ENCODE measurements at regions not wholly inside any gene's neighbourhood (a gene's known extent, or its start where the extent isn't known, plus 50 kb on each side); places are given as distances from the start of the nearest gene placed in this dataset.
"Not testable (repeated sequence)": the region's sequence is repeated elsewhere in the genome, so short reads cannot be mapped to it uniquely, and the experiment has no call there.

DNA sequence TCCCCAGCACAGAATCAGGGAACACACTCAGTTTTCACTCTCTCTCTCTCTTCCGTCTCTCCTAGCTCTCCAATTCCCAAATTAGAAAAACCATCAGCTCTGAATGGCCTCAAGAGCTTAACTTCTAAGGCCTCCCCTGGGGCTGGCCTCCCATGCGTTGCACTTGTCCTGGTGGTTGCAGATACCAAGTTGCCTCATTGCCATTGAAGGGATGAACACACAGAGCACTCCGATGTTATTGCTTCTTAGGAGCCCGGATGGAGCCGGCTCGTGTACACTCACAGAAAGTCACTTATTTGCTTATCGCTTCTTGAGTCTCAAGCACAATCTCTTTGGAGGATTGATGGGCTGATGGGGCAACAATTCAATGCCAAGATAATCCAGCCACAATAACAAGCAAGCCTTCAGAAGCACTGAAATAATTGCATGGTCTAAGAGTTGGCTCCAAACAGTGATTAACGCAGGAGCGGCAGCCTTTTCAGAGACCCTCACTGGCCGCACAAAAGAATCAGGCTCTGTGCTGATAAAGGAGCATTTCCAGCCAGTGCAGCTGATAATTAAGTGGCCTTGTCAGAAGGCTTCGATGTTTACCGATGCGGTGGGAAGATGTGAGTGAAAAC lies 175.8 kb upstream of the TMEM132C start:
- no peaks in the 10 kb centered on the region for H3K4me1 ChIP-seq (ENCODE audit: control insufficient read depth in 1 of 2, insufficient read depth in 2 of 2, low read length in 2 of 2)
- no peaks in the 10 kb centered on the region for H3K27me3 ChIP-seq (ENCODE audit: control insufficient read depth in 1 of 2, insufficient read depth in 2 of 2, low read length in 2 of 2)
- H3K9me3 ChIP-seq (ENCODE audit: control insufficient read depth in 1 of 2, low read length in 2 of 2) = no peaks in the 10 kb centered on the region
- H3K36me3 ChIP-seq (ENCODE audit: control insufficient read depth in 1 of 2, insufficient read depth in 2 of 2, low read length in 2 of 2) = no peaks in the 10 kb centered on the region
- H3K9ac ChIP-seq (ENCODE audit: low read depth in 1 of 2, low read length in 2 of 2) = no peak overlapping the region
- no peak overlapping the region for H3K27ac ChIP-seq (ENCODE audit: low read depth, low read length)
- H3K4me3 ChIP-seq (ENCODE audit: low read depth in 1 of 2, low read length in 2 of 2) = no peak overlapping the region

- H3K4me1 ChIP-seq (ENCODE audit: control insufficient read depth in 1 of 2, insufficient read depth in 2 of 2, low read length in 2 of 2) = no peaks in the 10 kb centered on the region
- H3K36me3 ChIP-seq (ENCODE audit: control insufficient read depth in 1 of 2, insufficient read depth in 2 of 2, low read length in 2 of 2) = no peaks in the 10 kb centered on the region
- no peaks in the 10 kb centered on the region for H3K27me3 ChIP-seq (ENCODE audit: control insufficient read depth in 1 of 2, insufficient read depth in 2 of 2, low read length in 2 of 2)
- H3K27ac ChIP-seq (ENCODE audit: low read depth, low read length) = no peak overlapping the region
- H3K4me3 ChIP-seq (ENCODE audit: low read depth in 1 of 2, low read length in 2 of 2) = no peak overlapping the region
- H3K9ac ChIP-seq (ENCODE audit: low read depth in 1 of 2, low read length in 2 of 2) = no peak overlapping the region
- H3K9me3 ChIP-seq (ENCODE audit: control insufficient read depth in 1 of 2, low read length in 2 of 2) = no peaks in the 10 kb centered on the region
Measured at GRCh38 chr12:128091951-128092382, 175.0 kb upstream of the TMEM132C start.

GRCh38 chr12:128098730-128099129 lies 168.2 kb upstream of the TMEM132C start:
- no peaks in the 10 kb centered on the region for H3K27me3 ChIP-seq (ENCODE audit: control insufficient read depth in 1 of 2, insufficient read depth in 2 of 2, low read length in 2 of 2)
- H3K4me1 ChIP-seq (ENCODE audit: control insufficient read depth in 1 of 2, insufficient read depth in 2 of 2, low read length in 2 of 2) = no peaks in the 10 kb centered on the region
- H3K27ac ChIP-seq (ENCODE audit: low read depth, low read length) = no peak overlapping the region
- peaks cover 6 to 8% of the 10 kb centered on the region in 2 donors for H3K9me3 ChIP-seq (ENCODE audit: control insufficient read depth in 1 of 2, low read length in 2 of 2)
- no peak overlapping the region for H3K4me3 ChIP-seq (ENCODE audit: low read depth in 1 of 2, low read length in 2 of 2)
- H3K9ac ChIP-seq (ENCODE audit: low read depth in 1 of 2, low read length in 2 of 2) = no peak overlapping the region
- no peaks in the 10 kb centered on the region for H3K36me3 ChIP-seq (ENCODE audit: control insufficient read depth in 1 of 2, insufficient read depth in 2 of 2, low read length in 2 of 2)

DNA sequence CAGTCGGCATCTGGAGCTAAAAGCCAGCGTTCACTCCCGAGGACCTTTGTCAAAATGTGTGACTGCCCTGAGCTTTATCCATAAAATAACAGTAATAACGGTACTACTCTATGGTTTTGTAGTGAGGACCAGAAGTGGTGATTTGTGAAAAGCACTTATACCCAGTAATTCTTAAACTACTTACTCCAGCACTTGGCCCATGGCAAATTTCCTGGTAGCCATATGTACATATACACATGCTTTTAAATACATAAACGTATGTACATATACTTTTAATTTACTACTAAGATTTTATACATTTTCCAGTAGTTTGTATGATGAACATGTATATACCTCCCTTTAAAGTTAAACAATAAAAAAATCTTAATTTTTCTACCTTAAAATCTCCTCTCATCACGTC lies 163.8 kb upstream of the TMEM132C start:
- no peaks in the 10 kb centered on the region for H3K36me3 ChIP-seq (ENCODE audit: control insufficient read depth in 1 of 2, insufficient read depth in 2 of 2, low read length in 2 of 2)
- H3K4me3 ChIP-seq (ENCODE audit: low read depth in 1 of 2, low read length in 2 of 2) = no peak overlapping the region
- no peaks in the 10 kb centered on the region for H3K27me3 ChIP-seq (ENCODE audit: control insufficient read depth in 1 of 2, insufficient read depth in 2 of 2, low read length in 2 of 2)
- no peak overlapping the region for H3K9ac ChIP-seq (ENCODE audit: low read depth in 1 of 2, low read length in 2 of 2)
- no peak overlapping the region for H3K27ac ChIP-seq (ENCODE audit: low read depth, low read length)
- H3K4me1 ChIP-seq (ENCODE audit: control insufficient read depth in 1 of 2, insufficient read depth in 2 of 2, low read length in 2 of 2) = no peaks in the 10 kb centered on the region
- H3K9me3 ChIP-seq (ENCODE audit: control insufficient read depth in 1 of 2, low read length in 2 of 2) = peaks cover 8 to 10% of the 10 kb centered on the region in 2 donors

- H3K36me3 ChIP-seq (ENCODE audit: control insufficient read depth in 1 of 2, insufficient read depth in 2 of 2, low read length in 2 of 2) = no peaks in the 10 kb centered on the region
- no peaks in the 10 kb centered on the region for H3K4me1 ChIP-seq (ENCODE audit: control insufficient read depth in 1 of 2, insufficient read depth in 2 of 2, low read length in 2 of 2)
- H3K9ac ChIP-seq (ENCODE audit: low read depth in 1 of 2, low read length in 2 of 2) = no peak overlapping the region
- peaks cover 3% of the 10 kb centered on the region in 2 donors for H3K9me3 ChIP-seq (ENCODE audit: control insufficient read depth in 1 of 2, low read length in 2 of 2)
- no peak overlapping the region for H3K4me3 ChIP-seq (ENCODE audit: low read depth in 1 of 2, low read length in 2 of 2)
- no peak overlapping the region for H3K27ac ChIP-seq (ENCODE audit: low read depth, low read length)
- H3K27me3 ChIP-seq (ENCODE audit: control insufficient read depth in 1 of 2, insufficient read depth in 2 of 2, low read length in 2 of 2) = no peaks in the 10 kb centered on the region
Measured at GRCh38 chr12:128109236-128109635, 157.7 kb upstream of the TMEM132C start.

- Histone ChIP-seq H3K9me3 (ENCODE audit: control insufficient read depth in 1 of 2, low read length in 2 of 2) (peaks cover 6 to 7% of the 10 kb centered on the region in 2 donors), H3K4me1 (ENCODE audit: control insufficient read depth in 1 of 2, insufficient read depth in 2 of 2, low read length in 2 of 2) (no peaks in the 10 kb centered on the region), H3K27ac (ENCODE audit: low read depth, low read length) (no peak overlapping the region), H3K4me3 (ENCODE audit: low read depth in 1 of 2, low read length in 2 of 2) (no peak overlapping the region), H3K27me3 (ENCODE audit: control insufficient read depth in 1 of 2, insufficient read depth in 2 of 2, low read length in 2 of 2) (no peaks in the 10 kb centered on the region), H3K9ac (ENCODE audit: low read depth in 1 of 2, low read length in 2 of 2) (no peak overlapping the region), H3K36me3 (ENCODE audit: control insufficient read depth in 1 of 2, insufficient read depth in 2 of 2, low read length in 2 of 2) (no peaks in the 10 kb centered on the region)
Measured at GRCh38 chr12:128109636-128110035, 157.3 kb upstream of the TMEM132C start.

DNA sequence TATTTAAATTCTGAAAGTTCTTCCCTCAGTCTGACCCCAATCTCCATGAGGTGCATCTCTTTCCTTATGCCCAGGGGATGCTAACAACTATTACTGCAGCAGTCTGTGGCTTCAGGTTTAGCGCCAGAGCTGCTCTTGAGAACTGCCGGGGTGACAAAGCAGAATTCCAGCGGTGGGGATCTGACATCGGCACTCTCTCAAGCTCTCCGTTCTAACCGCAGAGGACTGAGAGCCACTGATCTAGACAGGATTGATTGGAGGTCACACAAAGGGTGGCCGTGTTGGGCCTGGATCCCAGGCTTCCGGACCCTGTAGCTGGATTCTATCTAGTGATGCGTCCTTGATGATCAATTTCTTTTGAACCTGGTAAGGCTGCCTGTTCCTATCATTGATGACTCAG lies 155.6 kb upstream of the TMEM132C start:
- Histone ChIP-seq H3K9me3 (ENCODE audit: control insufficient read depth in 1 of 2, low read length in 2 of 2) (peaks cover 6 to 8% of the 10 kb centered on the region in 2 donors), H3K27me3 (ENCODE audit: control insufficient read depth in 1 of 2, insufficient read depth in 2 of 2, low read length in 2 of 2) (no peaks in the 10 kb centered on the region), H3K4me3 (ENCODE audit: low read depth in 1 of 2, low read length in 2 of 2) (no peak overlapping the region), H3K27ac (ENCODE audit: low read depth, low read length) (no peak overlapping the region), H3K9ac (ENCODE audit: low read depth in 1 of 2, low read length in 2 of 2) (no peak overlapping the region), H3K4me1 (ENCODE audit: control insufficient read depth in 1 of 2, insufficient read depth in 2 of 2, low read length in 2 of 2) (no peaks in the 10 kb centered on the region), H3K36me3 (ENCODE audit: control insufficient read depth in 1 of 2, insufficient read depth in 2 of 2, low read length in 2 of 2) (no peaks in the 10 kb centered on the region)

GRCh38 chr12:128111951-128112350 lies 155.0 kb upstream of the TMEM132C start:
- Histone ChIP-seq H3K4me1 (ENCODE audit: control insufficient read depth in 1 of 2, insufficient read depth in 2 of 2, low read length in 2 of 2) (no peaks in the 10 kb centered on the region), H3K36me3 (ENCODE audit: control insufficient read depth in 1 of 2, insufficient read depth in 2 of 2, low read length in 2 of 2) (no peaks in the 10 kb centered on the region), H3K9me3 (ENCODE audit: control insufficient read depth in 1 of 2, low read length in 2 of 2) (peaks cover 9 to 11% of the 10 kb centered on the region in 2 donors), H3K27ac (ENCODE audit: low read depth, low read length) (no peak overlapping the region), H3K4me3 (ENCODE audit: low read depth in 1 of 2, low read length in 2 of 2) (no peak overlapping the region), H3K9ac (ENCODE audit: low read depth in 1 of 2, low read length in 2 of 2) (no peak overlapping the region), H3K27me3 (ENCODE audit: control insufficient read depth in 1 of 2, insufficient read depth in 2 of 2, low read length in 2 of 2) (no peaks in the 10 kb centered on the region)

- H3K4me3 ChIP-seq (ENCODE audit: low read depth in 1 of 2, low read length in 2 of 2); H3K9ac ChIP-seq (ENCODE audit: low read depth in 1 of 2, low read length in 2 of 2); H3K4me1 ChIP-seq (ENCODE audit: control insufficient read depth in 1 of 2, insufficient read depth in 2 of 2, low read length in 2 of 2); H3K27me3 ChIP-seq (ENCODE audit: control insufficient read depth in 1 of 2, insufficient read depth in 2 of 2, low read length in 2 of 2); H3K36me3 ChIP-seq (ENCODE audit: control insufficient read depth in 1 of 2, insufficient read depth in 2 of 2, low read length in 2 of 2); H3K27ac ChIP-seq (ENCODE audit: low read depth, low read length): not testable (repeated sequence)
- peaks cover 10 to 11% of the 10 kb centered on the region in 2 donors for H3K9me3 ChIP-seq (ENCODE audit: control insufficient read depth in 1 of 2, low read length in 2 of 2)
Measured at GRCh38 chr12:128113250-128113649, 153.7 kb upstream of the TMEM132C start.

- H3K9me3 ChIP-seq (ENCODE audit: control insufficient read depth in 1 of 2, low read length in 2 of 2) = peaks cover 16 to 20% of the 10 kb centered on the region in 2 donors
- H3K9ac ChIP-seq (ENCODE audit: low read depth in 1 of 2, low read length in 2 of 2) = no peak overlapping the region
- H3K36me3 ChIP-seq (ENCODE audit: control insufficient read depth in 1 of 2, insufficient read depth in 2 of 2, low read length in 2 of 2) = no peaks in the 10 kb centered on the region
- no peaks in the 10 kb centered on the region for H3K4me1 ChIP-seq (ENCODE audit: control insufficient read depth in 1 of 2, insufficient read depth in 2 of 2, low read length in 2 of 2)
- H3K4me3 ChIP-seq (ENCODE audit: low read depth in 1 of 2, low read length in 2 of 2) = no peak overlapping the region
- H3K27me3 ChIP-seq (ENCODE audit: control insufficient read depth in 1 of 2, insufficient read depth in 2 of 2, low read length in 2 of 2) = no peaks in the 10 kb centered on the region
- no peak overlapping the region for H3K27ac ChIP-seq (ENCODE audit: low read depth, low read length)
Measured at GRCh38 chr12:128114485-128114884, 152.5 kb upstream of the TMEM132C start.

DNA sequence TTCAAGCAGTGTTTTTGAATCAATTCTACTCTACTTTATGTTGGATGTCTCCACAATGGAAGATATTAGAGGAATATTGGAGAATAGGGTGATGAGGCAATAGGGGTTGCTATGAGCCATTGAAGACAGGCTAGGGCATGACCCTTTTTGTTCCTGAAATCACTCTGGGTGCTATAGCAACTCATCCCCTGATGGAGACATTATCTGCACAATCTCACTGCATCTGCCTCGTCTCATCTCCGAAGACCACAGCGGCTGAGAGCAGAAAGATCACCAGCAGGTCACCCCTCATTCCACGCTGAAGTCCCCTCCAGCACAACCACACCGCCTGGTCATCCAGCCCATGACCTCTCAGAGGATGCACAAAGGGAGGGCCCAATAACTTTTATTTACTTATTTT lies 150.4 kb upstream of the TMEM132C start:
- peaks cover 29 to 39% of the 10 kb centered on the region in 2 donors for H3K9me3 ChIP-seq (ENCODE audit: control insufficient read depth in 1 of 2, low read length in 2 of 2)
- no peaks in the 10 kb centered on the region for H3K4me1 ChIP-seq (ENCODE audit: control insufficient read depth in 1 of 2, insufficient read depth in 2 of 2, low read length in 2 of 2)
- H3K27ac ChIP-seq (ENCODE audit: low read depth, low read length) = no peak overlapping the region
- no peak overlapping the region for H3K4me3 ChIP-seq (ENCODE audit: low read depth in 1 of 2, low read length in 2 of 2)
- no peaks in the 10 kb centered on the region for H3K27me3 ChIP-seq (ENCODE audit: control insufficient read depth in 1 of 2, insufficient read depth in 2 of 2, low read length in 2 of 2)
- H3K36me3 ChIP-seq (ENCODE audit: control insufficient read depth in 1 of 2, insufficient read depth in 2 of 2, low read length in 2 of 2) = no peaks in the 10 kb centered on the region
- no peak overlapping the region for H3K9ac ChIP-seq (ENCODE audit: low read depth in 1 of 2, low read length in 2 of 2)
